NB4 (cell line): ENCODE measurements at regions not wholly inside any gene's neighbourhood (a gene's known extent, or its start where the extent isn't known, plus 50 kb on each side); places are given as distances from the start of the nearest gene placed in this dataset.

Experiments used
- CTCF ChIP-seq: IDR thresholded peaks from one replicate; pipeline ENCODE4 v1.5.1; 2012; ENCODE audit warnings: low read depth, low read length
- MYC ChIP-seq: IDR thresholded peaks from 2 replicates; pipeline ENCODE4 v1.6.1; 2011; ENCODE audit warnings: low read depth, low read length
- POLR2A ChIP-seq: IDR thresholded peaks from 2 replicates; pipeline ENCODE4 v1.6.1; 2011; ENCODE audit warnings: mild to moderate bottlenecking; ENCODE audit not compliant: insufficient read length; ENCODE audit errors: extremely low read depth

- no peak for TF ChIP-seq POLR2A
- TF ChIP-seq CTCF: no peak
- no peak for TF ChIP-seq MYC
Observed at GRCh38 chr2:71944183-71944550, 203.5 kb downstream of the CYP26B1 start.
